DND-41 (cell line): ENCODE measurements at regions not wholly inside any gene's neighbourhood (a gene's known extent, or its start where the extent isn't known, plus 50 kb on each side); places are given as distances from the start of the nearest gene placed in this dataset.

ENCODE experiments used
- CTCF ChIP-seq: IDR thresholded peaks from 2 replicates; pipeline ENCODE4 v1.5.1; 2012; ENCODE audit warnings: borderline replicate concordance, low read length, moderate library complexity, mild to moderate bottlenecking; ENCODE audit not compliant: poor library complexity, severe bottlenecking; ENCODE audit errors: extremely low read depth
- EZH2 ChIP-seq: IDR thresholded peaks from 3 replicates; pipeline ENCODE4 v1.6.1; 2012; ENCODE audit warnings: borderline replicate concordance, low read depth, mild to moderate bottlenecking, moderate library complexity, low read length, inconsistent platforms; ENCODE audit not compliant: severe bottlenecking

- no peak for TF ChIP-seq CTCF
- no peak for TF ChIP-seq EZH2
Measured at GRCh38 chr14:105773584-105773983, 247.2 kb downstream of the TMEM121 start.
